Psoas muscle (tissue), 7 donors: ENCODE measurements at regions not wholly inside any gene's neighbourhood (a gene's known extent, or its start where the extent isn't known, plus 50 kb on each side); places are given as distances from the start of the nearest gene placed in this dataset.

ENCODE experiments used
- ATAC-seq, 4 donors: fragments of 200-7000 bp; cut with Tn5 transposase; one replicate each; pipeline ENCODE4 v1.9.1; 2020; ENCODE audit warnings: moderate library complexity in 3 of 4, mild to moderate bottlenecking in 2 of 4
- DNase-seq, 2 donors: peaks; one replicate each; pipeline ENCODE4 v3.0.0-alpha.2; 2020
- H3K27ac ChIP-seq: fragments of 200-600 bp; one replicate; pipeline ENCODE4 v1.8.0; 2022
- H3K27me3 ChIP-seq, 3 donors: fragments of 200-600 bp in 1 of 3; one replicate each; pipeline versions ENCODE4 v1.6.1 to v1.8.0; 2013 to 2022; ENCODE audit warnings: low read length in 2 of 3, mild to moderate bottlenecking in 2 of 3, moderate library complexity in 1 of 3; ENCODE audit not compliant: insufficient read depth in 3 of 3
- H3K36me3 ChIP-seq, 2 donors: fragments of 200-600 bp in 1 of 2; one replicate each; pipeline versions ENCODE4 v1.6.1 to v1.8.0; 2013 to 2022; ENCODE audit warnings: low read depth in 1 of 2, mild to moderate bottlenecking in 1 of 2, moderate library complexity in 1 of 2; ENCODE audit not compliant: insufficient read depth in 1 of 2
- H3K4me1 ChIP-seq: fragments of 200-600 bp; one replicate; pipeline ENCODE4 v1.8.0; 2022
- H3K4me3 ChIP-seq: fragments of 200-600 bp; one replicate; pipeline ENCODE4 v1.8.0; 2022; ENCODE audit warnings: mild to moderate bottlenecking
- H3K9me3 ChIP-seq: fragments of 200-600 bp; one replicate; pipeline ENCODE4 v1.8.0; 2022
- CTCF ChIP-seq: fragments of 200-600 bp; IDR thresholded peaks from one replicate; pipeline ENCODE4 v1.8.0; 2022; ENCODE audit warnings: antibody characterized with exemption
- WGBS, 3 donors: extraction: QIAGEN DNeasy Blood & Tissue Kit; methylation state at CpG; one replicate each; pipeline versions ENCODE4 v1.1.6 to v1.1.7; 2013; 5-methylcytosine and 5-hydroxymethylcytosine counted together
- intact Hi-C, 2 donors: fragments of 100-400 bp; cut with DNase I; formaldehyde crosslinking; loops; one replicate each; pipeline versions ENCODE4 v1.11.0 to v1.14.2; 2022
- donor health status: healthy with polysubstance abuse.
- donor health status: DM: no; HTN: no; CAD: no; lungs with moderate emphysema.
- donor health status: Bipolar disorder and iron deficiency.
- donor health status: healthy.
- donor health status: DM: yes; HTN: yes; CAD: no.
- donor health status: DM: no; HTN: no; CAD: no.
- donor health status: DM: yes; HTN: yes; CAD: no.

GRCh38 chr15:31175484-31175883 lies 74.0 kb upstream of the TRPM1 start:
- Histone ChIP-seq H3K27me3 (no peaks in the 10 kb centered on the region), H3K4me3 (no peak overlapping the region), H3K4me1 (no peaks in the 10 kb centered on the region), H3K27ac (no peak overlapping the region), H3K36me3 (no peaks in the 10 kb centered on the region), H3K9me3 (no peaks in the 10 kb centered on the region)
- ATAC-seq: no peak
- WGBS, 3 donors: 77 to 84% (median 80%) methylated on average over 9 of the region's 9 CpGs
- DNase-seq: no peak
- intact Hi-C loops: no loop called here
- no peak for TF ChIP-seq CTCF

- Histone ChIP-seq H3K4me3 (no peak overlapping the region), H3K27ac (no peak overlapping the region), H3K4me1 (no peaks in the 10 kb centered on the region), H3K27me3 (no peaks in the 10 kb centered on the region), H3K36me3 (no peaks in the 10 kb centered on the region), H3K9me3 (no peaks in the 10 kb centered on the region)
- ATAC-seq: no peak
- intact Hi-C loops: no loop called here
- WGBS, 3 donors: 37 to 51% (median 46%) methylated on average over 5 of the region's 5 CpGs
- DNase-seq: no peak
- TF ChIP-seq CTCF: no peak
Measured at GRCh38 chr15:31177951-31178350, 76.4 kb upstream of the TRPM1 start.

- TF ChIP-seq CTCF: no peak
- intact Hi-C loops: no loop called here
- ATAC-seq: no peak
- 67 to 70% (median 68%) methylated on average over 5 of the region's 5 CpGs for WGBS, 3 donors
- H3K36me3 ChIP-seq: no peaks in the 10 kb centered on the region
- H3K4me1 ChIP-seq: no peaks in the 10 kb centered on the region
- DNase-seq: no peak
- no peaks in the 10 kb centered on the region for H3K9me3 ChIP-seq
- H3K4me3 ChIP-seq: no peak overlapping the region
- no peak overlapping the region for H3K27ac ChIP-seq
- no peaks in the 10 kb centered on the region for H3K27me3 ChIP-seq
Measured at GRCh38 chr15:31178705-31179104, 77.2 kb upstream of the TRPM1 start.

- no peaks in the 10 kb centered on the region for H3K36me3 ChIP-seq
- H3K4me3 ChIP-seq: no peak overlapping the region
- no peaks in the 10 kb centered on the region for H3K9me3 ChIP-seq
- DNase-seq: no peak
- H3K27me3 ChIP-seq: no peaks in the 10 kb centered on the region
- ATAC-seq: no peak
- no peak for TF ChIP-seq CTCF
- no peaks in the 10 kb centered on the region for H3K4me1 ChIP-seq
- no peak overlapping the region for H3K27ac ChIP-seq
- intact Hi-C loops: no loop called here
Measured at GRCh38 chr15:31179693-31180092, 78.2 kb upstream of the TRPM1 start.

- H3K4me3 ChIP-seq: no peak overlapping the region
- DNase-seq (no peak), ATAC-seq (no peak)
- WGBS, 3 donors: 92 to 95% (median 94%) methylated on average over 10 of the region's 10 CpGs
- no peaks in the 10 kb centered on the region for H3K27me3 ChIP-seq
- no peak overlapping the region for H3K27ac ChIP-seq
- intact Hi-C loops: no loop called here
- no peaks in the 10 kb centered on the region for H3K4me1 ChIP-seq
- TF ChIP-seq CTCF: no peak
- H3K9me3 ChIP-seq: peaks cover 6% of the 10 kb centered on the region
- no peaks in the 10 kb centered on the region for H3K36me3 ChIP-seq
Measured at GRCh38 chr15:31193291-31193690, 91.8 kb upstream of the TRPM1 start.
